D341Med (cell line): ENCODE measurements at regions not wholly inside any gene's neighbourhood (a gene's known extent, or its start where the extent isn't known, plus 50 kb on each side); places are given as distances from the start of the nearest gene placed in this dataset.

Experiments
- DNase-seq: peaks from one replicate; pipeline ENCODE4 v3.0.0; 2012; ENCODE audit warnings: low spot score

DNA sequence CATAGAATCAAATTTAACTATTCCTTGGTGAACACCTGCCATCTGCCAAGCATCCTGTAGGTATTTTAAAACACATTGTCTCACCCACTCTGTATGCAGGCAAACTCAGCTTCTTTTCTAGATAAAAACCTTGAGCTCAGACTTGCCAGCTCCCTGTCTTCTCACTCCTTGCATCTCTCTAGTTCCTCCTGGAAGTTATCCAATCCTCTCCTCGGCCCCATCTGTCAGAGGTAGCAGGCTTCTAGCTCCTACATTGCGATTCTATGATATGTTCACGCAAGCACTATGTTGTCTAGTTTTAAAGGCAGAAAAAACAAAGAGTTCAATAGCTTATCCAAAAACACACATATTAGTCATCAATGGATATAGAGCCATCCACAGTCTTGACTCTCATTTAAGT lies 67.0 kb upstream of the APCDD1 start:
- no peak for DNase-seq

- DNase-seq, result no peak
These were observed 66.1 kb upstream of the APCDD1 start for GRCh38 chr18:10388373-10388772.

- DNase-seq, result no peak
These were observed 62.9 kb upstream of the APCDD1 start for GRCh38 chr18:10391506-10391905.

DNA sequence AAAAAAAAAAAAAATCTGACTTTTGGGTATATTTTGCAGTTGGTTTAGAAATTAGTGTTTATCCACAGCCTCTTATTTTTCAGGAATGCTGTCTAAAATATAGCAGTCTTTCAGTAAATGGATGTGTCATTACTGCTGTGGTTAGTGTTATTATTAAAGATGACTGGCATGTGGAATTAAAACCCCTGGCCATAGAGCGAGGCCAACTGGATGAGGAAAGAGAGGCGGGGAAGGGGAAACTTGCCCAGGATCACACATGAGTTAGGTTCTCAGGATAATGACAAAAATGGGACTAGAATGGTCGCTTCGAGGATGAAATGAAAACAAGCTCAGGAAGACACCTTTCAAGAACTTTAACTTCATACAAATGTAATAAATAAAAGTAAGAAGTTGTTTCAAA lies 57.4 kb upstream of the APCDD1 start:
- DNase-seq, result no peak

DNA sequence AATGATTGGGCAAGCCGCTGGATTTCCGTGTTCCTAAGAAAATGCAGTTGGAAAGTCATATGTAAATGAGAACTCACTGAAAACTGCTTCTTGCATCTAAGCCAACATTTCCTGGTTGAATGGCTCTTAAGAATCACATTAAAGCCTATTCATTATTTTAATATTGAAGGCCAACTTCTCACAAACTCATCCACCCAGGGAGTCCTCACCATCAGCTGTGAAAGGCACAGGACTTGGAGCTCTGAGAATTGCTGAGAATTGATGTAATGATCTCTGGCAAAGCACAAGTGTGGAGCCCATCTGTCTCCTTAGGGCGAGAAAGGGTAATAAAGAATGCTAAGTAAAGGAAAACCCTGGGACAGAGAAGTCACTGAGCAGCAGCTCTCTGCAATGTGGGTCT lies 55.9 kb upstream of the APCDD1 start:
- no peak for DNase-seq

DNA sequence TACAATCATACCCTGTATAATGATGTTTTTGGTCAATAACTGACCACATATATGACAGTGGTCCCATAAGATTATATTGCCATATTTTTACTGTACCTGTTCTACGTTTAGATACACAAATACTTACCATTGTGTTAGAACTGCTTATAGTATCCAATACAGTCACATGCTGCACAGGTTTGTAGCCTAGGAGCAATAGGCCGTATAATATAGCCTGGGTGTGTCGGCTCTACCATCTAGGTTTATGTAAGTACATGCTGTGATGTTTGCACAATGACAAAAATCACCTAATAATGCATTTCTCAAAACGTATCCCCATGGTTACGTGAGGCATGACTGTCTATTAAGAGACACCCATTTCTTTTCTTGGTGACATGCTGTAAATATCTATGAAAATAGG lies 55.0 kb upstream of the APCDD1 start:
- no peak for DNase-seq

DNA sequence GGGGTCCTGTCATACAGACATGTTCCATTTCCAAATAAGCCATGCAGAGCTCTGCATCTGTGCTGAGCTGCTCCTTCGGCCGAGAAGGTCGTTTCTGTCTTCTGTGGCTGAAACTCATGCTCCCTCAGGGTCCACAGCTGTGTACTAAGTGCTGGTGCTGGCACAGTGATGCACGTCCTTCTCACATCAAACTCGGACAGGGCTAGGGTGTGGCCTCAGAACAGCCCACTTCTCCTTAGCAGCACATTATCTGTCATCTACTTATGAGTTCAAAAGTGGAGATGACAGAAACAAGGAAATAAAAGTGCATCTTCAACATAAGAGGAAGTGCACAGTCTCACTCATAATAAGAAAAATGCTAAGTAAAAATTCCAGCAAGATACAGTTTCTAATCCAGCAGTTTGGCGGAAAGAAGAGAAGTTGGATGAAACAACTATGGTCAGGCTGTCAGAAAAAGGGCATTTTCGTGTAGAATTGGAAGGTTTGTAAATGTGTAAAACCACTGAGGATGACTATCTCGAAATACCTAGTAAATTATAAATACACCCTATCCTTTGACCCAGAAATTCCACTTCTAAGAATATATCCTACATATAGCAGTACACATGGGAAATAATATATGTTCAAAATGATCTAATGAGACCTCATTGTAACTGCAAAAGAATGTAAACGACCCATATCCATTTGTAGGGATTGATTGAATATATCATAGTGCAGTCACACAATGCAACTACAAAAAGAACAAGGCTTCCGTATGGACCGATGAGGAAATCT lies 53.7 kb upstream of the APCDD1 start:
- no peak for DNase-seq

GRCh38 chr18:10401521-10401920 lies 52.9 kb upstream of the APCDD1 start:
- no peak for DNase-seq

DNA sequence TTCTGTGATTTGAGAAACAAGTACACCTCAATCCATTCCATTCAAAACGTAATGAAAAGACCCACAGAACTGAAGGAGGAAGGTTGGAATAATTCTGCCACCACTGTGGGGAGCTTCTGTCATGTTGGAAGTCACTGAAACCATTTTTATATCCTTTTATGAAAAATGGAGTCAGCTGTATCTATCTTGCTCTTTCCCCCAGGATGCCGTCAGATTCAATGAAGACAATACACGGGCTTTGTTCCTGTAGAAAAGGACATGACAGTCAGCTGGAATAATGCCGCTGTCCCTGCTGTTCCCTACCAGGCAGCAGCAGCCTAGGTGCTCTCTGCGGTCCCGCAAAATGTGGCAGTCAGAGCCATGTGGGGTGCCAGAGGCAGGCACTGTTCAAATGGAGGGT lies 52.5 kb upstream of the APCDD1 start:
- no peak for DNase-seq

DNA sequence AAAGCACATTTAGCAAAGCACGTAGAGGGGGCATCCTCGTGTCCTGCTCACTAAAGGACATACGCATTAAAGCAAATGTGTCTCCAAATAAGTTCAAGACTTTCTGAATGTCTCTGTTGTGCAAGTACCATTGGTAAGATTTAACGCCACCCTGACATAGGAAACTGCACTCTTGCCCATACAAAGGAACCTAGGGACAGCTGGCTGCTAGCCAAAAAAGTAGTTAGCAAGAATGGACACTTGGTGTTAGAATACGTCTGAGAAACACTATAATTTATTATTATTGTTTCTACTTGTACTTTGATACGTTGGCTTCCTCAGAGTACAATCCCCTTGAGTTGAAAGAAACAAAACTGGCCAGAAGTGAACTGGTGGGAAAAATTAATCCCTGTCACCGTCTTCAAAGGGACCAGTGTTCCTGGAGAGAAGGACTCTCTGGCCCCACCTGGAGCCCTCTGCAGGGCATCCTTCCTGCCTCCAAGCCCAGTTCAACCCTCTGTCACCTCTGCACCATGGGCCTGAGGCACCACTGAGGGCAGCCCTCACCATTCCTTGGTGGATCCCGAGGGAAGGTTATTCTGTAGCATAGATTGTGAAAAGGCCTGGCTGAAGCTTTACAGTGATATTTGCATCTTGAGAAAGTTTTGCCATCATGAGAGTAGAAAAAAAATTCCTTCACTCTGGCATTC lies 51.4 kb upstream of the APCDD1 start:
- DNase-seq, result no peak

DNA sequence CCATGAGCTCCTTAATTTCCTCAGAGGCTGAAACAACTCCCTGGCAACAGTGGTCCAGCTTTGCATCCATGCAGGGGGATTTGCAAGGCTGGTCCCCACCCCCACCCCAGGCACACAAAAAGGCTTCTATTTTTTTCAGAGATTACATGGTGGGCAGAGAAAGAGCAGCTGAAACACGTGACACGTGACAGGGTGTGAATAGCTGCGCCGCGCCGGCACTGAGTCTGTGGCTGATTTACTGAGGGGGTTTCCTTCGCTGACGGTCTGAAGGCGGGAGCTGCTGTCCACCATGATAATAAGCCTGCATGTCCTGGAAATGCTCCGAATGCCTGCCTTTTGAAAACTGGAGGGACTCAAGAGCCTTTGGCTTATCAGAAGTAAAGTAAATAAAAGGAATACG lies 50.7 kb upstream of the APCDD1 start:
- no peak for DNase-seq

- DNase-seq, result no peak
These were observed 50.3 kb upstream of the APCDD1 start for GRCh38 chr18:10404168-10404567.
